WI38 (cell line): ENCODE measurements at regions not wholly inside any gene's neighbourhood (a gene's known extent, or its start where the extent isn't known, plus 50 kb on each side); places are given as distances from the start of the nearest gene placed in this dataset.
"Not testable (repeated sequence)": the region's sequence is repeated elsewhere in the genome, so short reads cannot be mapped to it uniquely, and the experiment has no call there.

Source experiments
- H3K4me3 ChIP-seq: 2 replicates; pipeline ENCODE4 v1.5.1; 2011; ENCODE audit warnings: low read depth, mild to moderate bottlenecking, control low read depth, low read length
- CTCF ChIP-seq: IDR thresholded peaks from 2 replicates; pipeline ENCODE4 v1.5.1; 2012; ENCODE audit warnings: low read depth, mild to moderate bottlenecking, control low read depth, low read length

GRCh38 chr6:163752446-163752845, 337.9 kb downstream of the QKI start:
- H3K4me3 ChIP-seq, result no peak overlapping the region
- no peak for TF ChIP-seq CTCF

- H3K4me3 ChIP-seq, result no peak overlapping the region
- TF ChIP-seq CTCF, result no peak
Observed at GRCh38 chr6:163751032-163751525, 336.6 kb downstream of the QKI start.

GRCh38 chr6:163750431-163751031, 336.0 kb downstream of the QKI start:
- TF ChIP-seq CTCF, result no peak

GRCh38 chr6:163748886-163749285, 334.4 kb downstream of the QKI start:
- H3K4me3 ChIP-seq, result no peak overlapping the region
- TF ChIP-seq CTCF, result no peak

More at GRCh38 chr6:163750431-163751031, 336.0 kb downstream of the QKI start:
- H3K4me3 ChIP-seq, result no peak overlapping the region

GRCh38 chr6:163748036-163748435, 333.5 kb downstream of the QKI start:
- H3K4me3 ChIP-seq, result no peak overlapping the region
- no peak for TF ChIP-seq CTCF

GRCh38 chr6:163747058-163747457, 332.5 kb downstream of the QKI start:
- not testable (repeated sequence) for H3K4me3 ChIP-seq

GRCh38 chr6:163745536-163746400, 331.2 kb downstream of the QKI start:
- no peak for TF ChIP-seq CTCF
- no peak overlapping the region for H3K4me3 ChIP-seq
